ENCODE measurements at regions not wholly inside any gene's neighbourhood (a gene's known extent, or its start where the extent isn't known, plus 50 kb on each side); places are given as distances from the start of the nearest gene placed in this dataset.

- Histone ChIP-seq H3K79me2 (ENCODE audit: low read length) (peaks cover 95% of the 10 kb centered on the region), H3K27ac (ENCODE audit: low read length) (no peak overlapping the region), H3K4me3 (ENCODE audit: low read length) (no peak overlapping the region), H4K20me1 (ENCODE audit: insufficient read depth, low read depth, low read length) (peaks cover 90% of the 10 kb centered on the region), H3K9me2 (replicated peaks; ENCODE audit: insufficient read depth, low read length) (no peaks in the 10 kb centered on the region), H3K9me3 (ENCODE audit: low read length) (no peaks in the 10 kb centered on the region), H3K4me1 (ENCODE audit: low read length) (no peaks in the 10 kb centered on the region), H3K27me3 (ENCODE audit: low read length) (no peaks in the 10 kb centered on the region), H2AFZ (ENCODE audit: low read length) (no peak overlapping the region), H3K36me3 (ENCODE audit: insufficient read depth, low read length) (0 out of 2 replicates have a peak, but pooled peaks cover 4% of the 10 kb centered on the region), H3K9ac (ENCODE audit: low read length) (no peak overlapping the region), H3K4me2 (ENCODE audit: low read depth, low read length, poor library complexity, severe bottlenecking) (no peak overlapping the region)
- no peak for DNase-seq
Observed at GRCh38 chr22:49634006-49634772, 193.5 kb downstream of the BRD1 start.

DNA sequence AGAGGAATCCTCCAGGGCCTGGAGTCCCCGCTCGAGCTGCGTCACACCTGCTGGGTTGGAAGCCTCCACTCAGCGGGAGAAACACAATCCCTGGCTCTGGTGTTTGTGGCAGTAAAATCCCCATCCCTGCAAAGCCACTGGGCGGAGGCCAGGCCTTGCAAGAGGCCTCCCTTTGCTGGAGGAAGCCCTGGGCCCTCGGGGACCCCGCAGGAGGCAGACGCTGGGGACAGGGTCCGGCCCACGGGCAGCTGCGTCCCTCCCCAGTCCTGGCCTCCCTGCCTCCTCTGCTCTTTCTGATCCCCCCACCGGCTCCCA is 194.7 kb downstream of the BRD1 start:
- Histone ChIP-seq H3K27ac (ENCODE audit: low read length) (no peak overlapping the region), H3K9me3 (ENCODE audit: low read length) (no peaks in the 10 kb centered on the region), H2AFZ (ENCODE audit: low read length) (no peak overlapping the region), H3K36me3 (ENCODE audit: insufficient read depth, low read length) (no peaks in the 10 kb centered on the region), H3K27me3 (ENCODE audit: low read length) (no peaks in the 10 kb centered on the region), H4K20me1 (ENCODE audit: insufficient read depth, low read depth, low read length) (peaks cover 83% of the 10 kb centered on the region), H3K79me2 (ENCODE audit: low read length) (peaks cover 95% of the 10 kb centered on the region), H3K4me1 (ENCODE audit: low read length) (no peaks in the 10 kb centered on the region), H3K9ac (ENCODE audit: low read length) (no peak overlapping the region), H3K9me2 (replicated peaks; ENCODE audit: insufficient read depth, low read length) (no peaks in the 10 kb centered on the region), H3K4me2 (ENCODE audit: low read depth, low read length, poor library complexity, severe bottlenecking) (no peak overlapping the region), H3K4me3 (ENCODE audit: low read length) (no peak overlapping the region)
- no peak for DNase-seq

- Histone ChIP-seq H4K20me1 (ENCODE audit: insufficient read depth, low read depth, low read length) (peaks cover 83% of the 10 kb centered on the region), H2AFZ (ENCODE audit: low read length) (no peak overlapping the region), H3K4me2 (ENCODE audit: low read depth, low read length, poor library complexity, severe bottlenecking) (no peak overlapping the region)
Observed at GRCh38 chr22:49632199-49633009, 195.3 kb downstream of the BRD1 start.

DNA sequence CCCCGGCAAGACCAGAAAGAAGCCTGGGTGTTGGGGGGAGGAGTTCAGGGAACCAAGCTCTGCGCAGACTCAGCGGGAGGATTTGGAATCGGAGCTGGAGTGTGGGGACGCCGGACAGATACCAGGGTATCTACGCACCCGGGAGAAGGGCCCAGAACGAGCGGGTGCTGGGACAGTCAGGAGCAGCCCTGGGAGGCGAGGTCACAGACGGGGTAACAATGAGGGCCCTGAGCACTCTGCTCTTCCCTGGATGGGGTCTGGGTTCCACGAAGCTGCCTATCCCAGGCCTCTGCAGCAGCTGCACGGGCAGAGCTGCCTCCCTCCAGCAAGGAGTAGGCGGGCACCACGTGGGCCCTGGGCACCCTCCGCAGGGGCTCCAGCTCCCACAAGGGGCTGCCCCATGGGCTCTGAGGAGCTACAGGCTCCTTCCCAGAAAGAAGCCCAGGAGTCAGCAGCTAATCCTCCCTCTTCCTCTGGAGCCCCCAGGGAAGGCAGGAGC is 197.2 kb downstream of the BRD1 start:
- H4K20me1 ChIP-seq (ENCODE audit: insufficient read depth, low read depth, low read length), result peaks cover 74% of the 10 kb centered on the region
- no peak overlapping the region for H3K9ac ChIP-seq (ENCODE audit: low read length)
- no peak overlapping the region for H3K4me2 ChIP-seq (ENCODE audit: low read depth, low read length, poor library complexity, severe bottlenecking)

More at GRCh38 chr22:49632199-49633009, 195.3 kb downstream of the BRD1 start:
- Histone ChIP-seq H3K9me2 (replicated peaks; ENCODE audit: insufficient read depth, low read length) (no peaks in the 10 kb centered on the region), H3K9me3 (ENCODE audit: low read length) (no peaks in the 10 kb centered on the region), H3K27ac (ENCODE audit: low read length) (no peak overlapping the region), H3K9ac (ENCODE audit: low read length) (no peak overlapping the region), H3K4me3 (ENCODE audit: low read length) (no peak overlapping the region), H3K27me3 (ENCODE audit: low read length) (no peaks in the 10 kb centered on the region), H3K36me3 (ENCODE audit: insufficient read depth, low read length) (no peaks in the 10 kb centered on the region), H3K4me1 (ENCODE audit: low read length) (no peaks in the 10 kb centered on the region), H3K79me2 (ENCODE audit: low read length) (peaks cover 95% of the 10 kb centered on the region)
- no peak for DNase-seq

GRCh38 chr22:49629586-49630447 is 197.9 kb downstream of the BRD1 start:
- H4K20me1 ChIP-seq (ENCODE audit: insufficient read depth, low read depth, low read length), result peaks cover 67% of the 10 kb centered on the region
- no peaks in the 10 kb centered on the region for H3K9me3 ChIP-seq (ENCODE audit: low read length)
- H3K27me3 ChIP-seq (ENCODE audit: low read length), result no peaks in the 10 kb centered on the region
- no peak for DNase-seq
- H2AFZ ChIP-seq (ENCODE audit: low read length), result no peak overlapping the region
- no peak overlapping the region for H3K4me3 ChIP-seq (ENCODE audit: low read length)
- H3K9ac ChIP-seq (ENCODE audit: low read length), result no peak overlapping the region
- no peaks in the 10 kb centered on the region; the same call in 1 of the 2 replicates for H3K36me3 ChIP-seq (ENCODE audit: insufficient read depth, low read length)
- peaks cover 94% of the 10 kb centered on the region for H3K79me2 ChIP-seq (ENCODE audit: low read length)
- H3K27ac ChIP-seq (ENCODE audit: low read length), result no peak overlapping the region
- H3K4me1 ChIP-seq (ENCODE audit: low read length), result no peaks in the 10 kb centered on the region
- no peak overlapping the region for H3K4me2 ChIP-seq (ENCODE audit: low read depth, low read length, poor library complexity, severe bottlenecking)
- no peaks in the 10 kb centered on the region for H3K9me2 ChIP-seq (replicated peaks; ENCODE audit: insufficient read depth, low read length)

More for the DNA sequence above, 197.2 kb downstream of the BRD1 start:
- Histone ChIP-seq H3K9me3 (ENCODE audit: low read length) (no peaks in the 10 kb centered on the region), H3K4me3 (ENCODE audit: low read length) (no peak overlapping the region), H3K36me3 (ENCODE audit: insufficient read depth, low read length) (no peaks in the 10 kb centered on the region; the same call in 1 of the 2 replicates), H3K27me3 (ENCODE audit: low read length) (no peaks in the 10 kb centered on the region), H3K79me2 (ENCODE audit: low read length) (peaks cover 94% of the 10 kb centered on the region), H3K4me1 (ENCODE audit: low read length) (no peaks in the 10 kb centered on the region), H2AFZ (ENCODE audit: low read length) (no peak overlapping the region), H3K27ac (ENCODE audit: low read length) (no peak overlapping the region), H3K9me2 (replicated peaks; ENCODE audit: insufficient read depth, low read length) (no peaks in the 10 kb centered on the region)
- DNase-seq, result no peak

GRCh38 chr22:49629261-49629570 is 198.5 kb downstream of the BRD1 start:
- Histone ChIP-seq H3K9me2 (replicated peaks; ENCODE audit: insufficient read depth, low read length) (no peaks in the 10 kb centered on the region), H3K36me3 (ENCODE audit: insufficient read depth, low read length) (no peaks in the 10 kb centered on the region; the same call in 1 of the 2 replicates), H3K4me3 (ENCODE audit: low read length) (no peak overlapping the region), H3K79me2 (ENCODE audit: low read length) (peaks cover 94% of the 10 kb centered on the region), H3K4me2 (ENCODE audit: low read depth, low read length, poor library complexity, severe bottlenecking) (no peak overlapping the region), H4K20me1 (ENCODE audit: insufficient read depth, low read depth, low read length) (peaks cover 61% of the 10 kb centered on the region; the same call in 1 of the 2 replicates), H3K9ac (ENCODE audit: low read length) (no peak overlapping the region), H2AFZ (ENCODE audit: low read length) (no peak overlapping the region), H3K4me1 (ENCODE audit: low read length) (no peaks in the 10 kb centered on the region), H3K9me3 (ENCODE audit: low read length) (no peaks in the 10 kb centered on the region), H3K27me3 (ENCODE audit: low read length) (no peaks in the 10 kb centered on the region), H3K27ac (ENCODE audit: low read length) (no peak overlapping the region)
- no peak for DNase-seq

DNA sequence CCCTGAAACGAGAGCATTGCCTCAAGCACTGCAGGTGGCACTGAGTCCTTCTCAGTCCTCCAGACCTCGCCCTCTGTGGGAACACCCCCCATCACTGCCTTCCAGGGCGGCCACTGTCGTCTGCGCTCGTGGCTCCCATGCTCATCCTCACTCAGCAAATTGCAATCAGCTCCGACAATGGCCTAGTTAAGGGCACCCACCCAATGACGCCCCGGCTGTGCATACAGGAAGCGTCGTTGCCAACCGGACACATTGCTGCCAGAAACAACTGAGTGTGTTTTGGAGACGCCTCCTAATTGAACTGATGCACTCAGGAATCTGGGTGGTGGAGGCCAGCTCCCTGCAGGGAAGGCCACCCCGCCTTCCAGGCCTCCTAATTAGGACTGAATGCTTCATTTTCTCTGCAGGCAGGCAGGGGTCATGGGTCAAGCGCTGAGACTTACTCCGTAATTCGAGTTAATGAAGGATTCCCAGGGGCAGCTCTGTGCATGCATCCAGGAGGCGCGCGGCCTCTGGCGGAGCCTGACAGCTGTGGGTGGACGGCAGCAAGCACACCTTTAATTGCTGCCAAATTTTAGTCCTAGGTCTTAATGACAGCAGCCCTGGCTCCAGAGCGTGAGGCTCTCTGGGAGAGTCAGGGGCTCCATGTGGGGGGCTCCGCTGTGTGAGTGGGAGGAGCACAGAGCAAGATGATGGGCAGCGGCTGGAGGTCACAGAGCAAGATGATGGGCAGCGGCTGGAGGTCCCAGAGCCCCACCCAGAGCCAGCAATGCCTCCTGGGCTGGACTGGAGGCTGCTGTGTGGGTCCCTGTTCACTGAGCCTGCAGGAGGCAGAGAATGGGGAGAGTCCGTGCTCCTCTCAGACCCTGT is 199.0 kb downstream of the BRD1 start:
- Histone ChIP-seq H3K79me2 (ENCODE audit: low read length) (peaks cover 92% of the 10 kb centered on the region), H3K4me2 (ENCODE audit: low read depth, low read length, poor library complexity, severe bottlenecking) (no peak overlapping the region), H3K4me1 (ENCODE audit: low read length) (no peaks in the 10 kb centered on the region), H3K9me2 (replicated peaks; ENCODE audit: insufficient read depth, low read length) (no peaks in the 10 kb centered on the region), H3K36me3 (ENCODE audit: insufficient read depth, low read length) (no peaks in the 10 kb centered on the region; the same call in 1 of the 2 replicates), H3K9ac (ENCODE audit: low read length) (no peak overlapping the region), H4K20me1 (ENCODE audit: insufficient read depth, low read depth, low read length) (peaks cover 55% of the 10 kb centered on the region; the same call in 1 of the 2 replicates), H3K9me3 (ENCODE audit: low read length) (no peaks in the 10 kb centered on the region), H3K4me3 (ENCODE audit: low read length) (no peak overlapping the region), H2AFZ (ENCODE audit: low read length) (no peak overlapping the region), H3K27ac (ENCODE audit: low read length) (no peak overlapping the region), H3K27me3 (ENCODE audit: low read length) (no peaks in the 10 kb centered on the region)
- no peak for DNase-seq

Data from Karpas-422 (cell line).